SU-DHL-6 (cell line): ENCODE measurements at regions not wholly inside any gene's neighbourhood (a gene's known extent, or its start where the extent isn't known, plus 50 kb on each side); places are given as distances from the start of the nearest gene placed in this dataset.

Experiments
- EZH2phosphoT487 ChIP-seq: fragments of 200-600 bp; sonication (generic), shearing (Covaris generic); conservative IDR thresholded peaks from 2 replicates; pipeline ENCODE4 v1.6.1; 2018; ENCODE audit warnings: mild to moderate bottlenecking, antibody characterized with exemption, low read length, moderate library complexity, mixed read lengths
- TF ChIP-seq, protein P1 (sequence below): fragments of 200-600 bp; sonication (generic); IDR thresholded peaks from one replicate; pipeline ENCODE4 v1.5.1; 2017; ENCODE audit warnings: antibody characterized with exemption, mild to moderate bottlenecking, low read length, moderate library complexity; ENCODE audit not compliant: insufficient read depth, poor library complexity, severe bottlenecking

DNA sequence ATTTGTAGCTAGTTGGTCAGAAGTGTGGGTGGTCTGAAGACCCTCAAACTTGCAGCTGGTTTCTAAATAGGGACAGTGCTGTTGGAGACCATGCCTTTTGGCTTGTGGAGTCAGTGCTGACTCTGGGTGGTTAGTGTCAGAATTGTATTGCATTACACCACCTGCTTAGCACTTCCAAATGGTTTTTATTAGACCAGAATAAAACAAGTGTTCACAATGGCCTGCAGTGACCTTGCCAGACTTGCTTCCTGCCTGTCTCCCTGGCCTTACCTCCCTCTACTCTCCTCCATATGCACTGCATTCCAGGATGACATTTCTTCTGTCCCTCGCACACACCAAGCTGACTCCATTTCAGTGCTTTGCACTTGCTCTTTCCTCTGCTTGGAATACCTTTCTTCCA, 72.7 kb upstream of the CNIH3 start:
- TF ChIP-seq, protein P1, sequence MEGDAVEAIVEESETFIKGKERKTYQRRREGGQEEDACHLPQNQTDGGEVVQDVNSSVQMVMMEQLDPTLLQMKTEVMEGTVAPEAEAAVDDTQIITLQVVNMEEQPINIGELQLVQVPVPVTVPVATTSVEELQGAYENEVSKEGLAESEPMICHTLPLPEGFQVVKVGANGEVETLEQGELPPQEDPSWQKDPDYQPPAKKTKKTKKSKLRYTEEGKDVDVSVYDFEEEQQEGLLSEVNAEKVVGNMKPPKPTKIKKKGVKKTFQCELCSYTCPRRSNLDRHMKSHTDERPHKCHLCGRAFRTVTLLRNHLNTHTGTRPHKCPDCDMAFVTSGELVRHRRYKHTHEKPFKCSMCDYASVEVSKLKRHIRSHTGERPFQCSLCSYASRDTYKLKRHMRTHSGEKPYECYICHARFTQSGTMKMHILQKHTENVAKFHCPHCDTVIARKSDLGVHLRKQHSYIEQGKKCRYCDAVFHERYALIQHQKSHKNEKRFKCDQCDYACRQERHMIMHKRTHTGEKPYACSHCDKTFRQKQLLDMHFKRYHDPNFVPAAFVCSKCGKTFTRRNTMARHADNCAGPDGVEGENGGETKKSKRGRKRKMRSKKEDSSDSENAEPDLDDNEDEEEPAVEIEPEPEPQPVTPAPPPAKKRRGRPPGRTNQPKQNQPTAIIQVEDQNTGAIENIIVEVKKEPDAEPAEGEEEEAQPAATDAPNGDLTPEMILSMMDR: no peak
- no peak for TF ChIP-seq EZH2phosphoT487
